A549 (cell line): ENCODE measurements at regions not wholly inside any gene's neighbourhood (a gene's known extent, or its start where the extent isn't known, plus 50 kb on each side); places are given as distances from the start of the nearest gene placed in this dataset.

Experiments
- ATAC-seq, 2 experiments: fragments of 200-7000 bp in 1 of 2; fragments of >200 bp in 1 of 2; cut with Nextera tagmentation in 1 of 2; cut with Tn5 transposase in 1 of 2; 3 replicates each; pipeline versions ENCODE4 v1.8.0 to v1.9.1; 2018 to 2020; ENCODE audit warnings: mild to moderate bottlenecking in 1 of 2, moderate library complexity in 1 of 2
- CTCF ChIA-PET: fragments of 300-600 bp; sonication (Branson Sonifier 250); formaldehyde crosslinking; extraction: SDS; loops from one replicate; lab custom pipeline; 2021; ENCODE audit warnings: antibody characterized with exemption, inconsistent platforms; lab: Yijun Ruan, JAX
- POLR2A ChIA-PET: fragments of 350-600 bp; formaldehyde crosslinking; extraction: SDS; loops from one replicate; lab custom pipeline; 2021; ENCODE audit warnings: antibody characterized with exemption, inconsistent platforms; lab: Yijun Ruan, JAX
- DNase-seq, 2 experiments: peaks; one replicate each; pipeline versions ENCODE4 v3.0.0 to v3.0.0-alpha.2; 2011 to 2016; ENCODE audit warnings: low read depth in 1 of 2, low spot score in 1 of 2
- FAIRE-seq: peaks from 2 replicates; lab custom pipeline; 2011; peaks lifted over from hg19 to GRCh38; lab: Jason Lieb, UNC
- H3K27ac ChIP-seq, 2 experiments: fragments of >200 bp; sonication (Bioruptor Twin); formaldehyde crosslinking; 3 replicates each; pipeline ENCODE4 v1.5.1; 2016 to 2017
- H3K4me1 ChIP-seq: fragments of >200 bp; sonication (Bioruptor Twin); formaldehyde crosslinking; 3 replicates; pipeline ENCODE4 v1.6.1; 2016
- H3K4me2 ChIP-seq: fragments of >200 bp; sonication (Bioruptor Twin); formaldehyde crosslinking; 3 replicates; pipeline ENCODE4 v1.6.1; 2016
- H3K4me3 ChIP-seq: fragments of >200 bp; sonication (Bioruptor Twin); formaldehyde crosslinking; 3 replicates; pipeline ENCODE4 v1.5.1; 2016
- H3K9me3 ChIP-seq: fragments of >200 bp; sonication (Bioruptor Twin); formaldehyde crosslinking; 3 replicates; pipeline ENCODE4 v1.6.1; 2016
- BHLHE40 ChIP-seq: IDR thresholded peaks from 2 replicates; pipeline ENCODE4 v1.6.1; 2012; ENCODE audit warnings: low read depth, low read length, inconsistent platforms
- CHD2 ChIP-seq: fragments of 150-350 bp; IDR thresholded peaks from 2 replicates; pipeline ENCODE4 v1.6.1; 2014; ENCODE audit warnings: low read length; ENCODE audit not compliant: partially characterized antibody
- HEYL ChIP-seq: fragments of 250-450 bp; sonication (Bioruptor Pico); IDR thresholded peaks from 2 replicates; pipeline ENCODE4 v1.8.0; 2021; ENCODE audit warnings: mild to moderate bottlenecking, moderate library complexity
- HOXB5 ChIP-seq: fragments of 250-450 bp; sonication (Bioruptor Pico); IDR thresholded peaks from 2 replicates; pipeline ENCODE4 v1.5.0; 2020; ENCODE audit warnings: mild to moderate bottlenecking, moderate library complexity
- KDM5A ChIP-seq: fragments of 200-600 bp; sonication (generic); IDR thresholded peaks from 2 replicates; pipeline ENCODE4 v1.6.1; 2016; ENCODE audit warnings: antibody characterized with exemption, mild to moderate bottlenecking
- MAX ChIP-seq: IDR thresholded peaks from 2 replicates; pipeline ENCODE4 v1.6.1; 2012
- MYC ChIP-seq: IDR thresholded peaks from 2 replicates; pipeline ENCODE4 v1.6.1; 2012; ENCODE audit warnings: mild to moderate bottlenecking, inconsistent platforms, low read length, improper control_type of control experiment, borderline replicate concordance
- NPAS2 ChIP-seq: fragments of 250-450 bp; sonication (Bioruptor Pico); IDR thresholded peaks from 2 replicates; pipeline ENCODE4 v1.8.0; 2022; ENCODE audit warnings: mild to moderate bottlenecking, moderate library complexity, borderline replicate concordance
- PBX3 ChIP-seq: IDR thresholded peaks from 2 replicates; pipeline ENCODE4 v1.6.1; 2012
- PHF8 ChIP-seq: fragments of 200-600 bp; sonication (generic); IDR thresholded peaks from 2 replicates; pipeline ENCODE4 v1.6.1; 2016; ENCODE audit warnings: low read depth, mild to moderate bottlenecking, antibody characterized with exemption, moderate library complexity, borderline replicate concordance
- RCOR1 ChIP-seq: fragments of 150-350 bp; IDR thresholded peaks from 2 replicates; pipeline ENCODE4 v1.6.1; 2014; ENCODE audit warnings: antibody characterized with exemption, low read length, low read depth
- REST ChIP-seq: fragments of 200-600 bp; sonication (generic); IDR thresholded peaks from 2 replicates; pipeline ENCODE4 v1.6.1; 2016; ENCODE audit warnings: antibody characterized with exemption, mild to moderate bottlenecking, moderate library complexity
- SREBF2 ChIP-seq: fragments of 450-650 bp; IDR thresholded peaks from 2 replicates; pipeline ENCODE4 v1.6.1; 2014; ENCODE audit warnings: mild to moderate bottlenecking, moderate library complexity
- ZNF302 ChIP-seq: fragments of 250-450 bp; sonication (Bioruptor Pico); IDR thresholded peaks from 2 replicates; pipeline ENCODE4 v1.9.0; 2021; ENCODE audit warnings: inconsistent platforms, mild to moderate bottlenecking, moderate library complexity
- ZSCAN20 ChIP-seq: fragments of 250-450 bp; sonication (Bioruptor Pico); IDR thresholded peaks from 2 replicates; pipeline ENCODE4 v1.8.0; 2022; ENCODE audit warnings: mild to moderate bottlenecking, moderate library complexity
- WGBS: methylation state at CpG from one replicate; pipeline ENCODE4 v1.1.6; 2017; ENCODE audit errors: missing lambda C conversion rate; 5-methylcytosine and 5-hydroxymethylcytosine counted together
- TF ChIP-seq, protein P1 (sequence below): fragments of 150-350 bp; IDR thresholded peaks from 2 replicates; pipeline ENCODE4 v1.6.1; 2014; ENCODE audit warnings: low read depth, mild to moderate bottlenecking, low read length
- TF ChIP-seq, protein P2 (sequence below): fragments of 450-650 bp; IDR thresholded peaks from 2 replicates; pipeline ENCODE4 v1.6.1; 2014; ENCODE audit warnings: antibody characterized with exemption
- TF ChIP-seq, protein P3 (sequence below): fragments of >200 bp; sonication (Bioruptor Twin); formaldehyde crosslinking; IDR thresholded peaks from 3 replicates; pipeline ENCODE4 v1.5.1; 2016

DNA sequence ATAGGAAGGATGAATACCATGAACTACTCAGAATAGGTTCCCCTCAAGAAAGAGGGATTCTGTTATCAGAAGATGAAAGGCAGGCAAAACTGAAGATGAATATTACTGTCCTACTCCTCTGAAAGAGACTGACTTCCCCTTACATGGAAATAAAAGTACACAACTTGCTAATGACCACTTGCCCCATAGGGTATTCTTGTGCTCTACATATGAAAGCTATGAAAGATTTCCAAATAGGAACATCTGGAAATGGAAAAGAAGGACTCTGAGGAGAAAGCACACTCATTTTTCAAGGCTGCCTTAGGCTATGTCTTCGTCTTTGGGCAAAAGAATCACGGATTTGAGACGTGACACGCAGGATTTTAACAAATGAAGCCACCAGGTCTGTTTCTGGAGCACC, 170.1 kb upstream of the DAB1 start:
- no peak for TF ChIP-seq PHF8
- TF ChIP-seq ZSCAN20 (CRISPR knock-in tag) = no peak
- TF ChIP-seq ZNF302 (CRISPR knock-in tag) = no peak
- TF ChIP-seq, protein P1, sequence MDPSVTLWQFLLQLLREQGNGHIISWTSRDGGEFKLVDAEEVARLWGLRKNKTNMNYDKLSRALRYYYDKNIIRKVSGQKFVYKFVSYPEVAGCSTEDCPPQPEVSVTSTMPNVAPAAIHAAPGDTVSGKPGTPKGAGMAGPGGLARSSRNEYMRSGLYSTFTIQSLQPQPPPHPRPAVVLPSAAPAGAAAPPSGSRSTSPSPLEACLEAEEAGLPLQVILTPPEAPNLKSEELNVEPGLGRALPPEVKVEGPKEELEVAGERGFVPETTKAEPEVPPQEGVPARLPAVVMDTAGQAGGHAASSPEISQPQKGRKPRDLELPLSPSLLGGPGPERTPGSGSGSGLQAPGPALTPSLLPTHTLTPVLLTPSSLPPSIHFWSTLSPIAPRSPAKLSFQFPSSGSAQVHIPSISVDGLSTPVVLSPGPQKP = no peak
- 0% methylated on average over 4 of the region's 4 CpGs for WGBS
- H3K4me1 ChIP-seq = no peaks in the 10 kb centered on the region
- ChIA-PET CTCF (no interaction called here), POLR2A (no interaction called here)
- H3K27ac ChIP-seq = no peak overlapping the region
- H3K9me3 ChIP-seq = no peaks in the 10 kb centered on the region
- ATAC-seq (no peak), DNase-seq (no peak), FAIRE-seq (no peak)
- no peak overlapping the region for H3K4me3 ChIP-seq
- H3K4me2 ChIP-seq = no peak overlapping the region

- DNase-seq (no peak), ATAC-seq (no peak), FAIRE-seq (no peak)
- no peak for TF ChIP-seq BHLHE40
- no peak for TF ChIP-seq HOXB5 (CRISPR knock-in tag)
- TF ChIP-seq RCOR1 = no peak
- no peak for TF ChIP-seq MYC
- TF ChIP-seq REST = no peak
- TF ChIP-seq SREBF2 = no peak
- no peak for TF ChIP-seq CHD2
- TF ChIP-seq NPAS2 (CRISPR knock-in tag) = no peak
- TF ChIP-seq MAX = no peak
- TF ChIP-seq KDM5A = no peak
- TF ChIP-seq, protein P1 = no peak
- TF ChIP-seq, protein P2, sequence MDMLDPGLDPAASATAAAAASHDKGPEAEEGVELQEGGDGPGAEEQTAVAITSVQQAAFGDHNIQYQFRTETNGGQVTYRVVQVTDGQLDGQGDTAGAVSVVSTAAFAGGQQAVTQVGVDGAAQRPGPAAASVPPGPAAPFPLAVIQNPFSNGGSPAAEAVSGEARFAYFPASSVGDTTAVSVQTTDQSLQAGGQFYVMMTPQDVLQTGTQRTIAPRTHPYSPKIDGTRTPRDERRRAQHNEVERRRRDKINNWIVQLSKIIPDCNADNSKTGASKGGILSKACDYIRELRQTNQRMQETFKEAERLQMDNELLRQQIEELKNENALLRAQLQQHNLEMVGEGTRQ = no peak
- TF ChIP-seq ZNF302 (CRISPR knock-in tag) = no peak
- no peak for TF ChIP-seq PBX3
- TF ChIP-seq, protein P3, sequence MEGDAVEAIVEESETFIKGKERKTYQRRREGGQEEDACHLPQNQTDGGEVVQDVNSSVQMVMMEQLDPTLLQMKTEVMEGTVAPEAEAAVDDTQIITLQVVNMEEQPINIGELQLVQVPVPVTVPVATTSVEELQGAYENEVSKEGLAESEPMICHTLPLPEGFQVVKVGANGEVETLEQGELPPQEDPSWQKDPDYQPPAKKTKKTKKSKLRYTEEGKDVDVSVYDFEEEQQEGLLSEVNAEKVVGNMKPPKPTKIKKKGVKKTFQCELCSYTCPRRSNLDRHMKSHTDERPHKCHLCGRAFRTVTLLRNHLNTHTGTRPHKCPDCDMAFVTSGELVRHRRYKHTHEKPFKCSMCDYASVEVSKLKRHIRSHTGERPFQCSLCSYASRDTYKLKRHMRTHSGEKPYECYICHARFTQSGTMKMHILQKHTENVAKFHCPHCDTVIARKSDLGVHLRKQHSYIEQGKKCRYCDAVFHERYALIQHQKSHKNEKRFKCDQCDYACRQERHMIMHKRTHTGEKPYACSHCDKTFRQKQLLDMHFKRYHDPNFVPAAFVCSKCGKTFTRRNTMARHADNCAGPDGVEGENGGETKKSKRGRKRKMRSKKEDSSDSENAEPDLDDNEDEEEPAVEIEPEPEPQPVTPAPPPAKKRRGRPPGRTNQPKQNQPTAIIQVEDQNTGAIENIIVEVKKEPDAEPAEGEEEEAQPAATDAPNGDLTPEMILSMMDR = no peak
- no peak for TF ChIP-seq HEYL
- POLR2A ChIA-PET = no interaction called here
- 70% methylated on average over 2 of the region's 2 CpGs for WGBS
- no peak overlapping the region for H3K4me2 ChIP-seq
- H3K4me3 ChIP-seq = no peak overlapping the region
- H3K27ac ChIP-seq = no peak overlapping the region
- CTCF ChIA-PET = no interaction called here
- H3K9me3 ChIP-seq = no peaks in the 10 kb centered on the region
- H3K4me1 ChIP-seq = no peaks in the 10 kb centered on the region
Observed at GRCh38 chr1:57591842-57592241, 168.0 kb upstream of the DAB1 start.
